ENCODE measurements at regions not wholly inside any gene's neighbourhood (a gene's known extent, or its start where the extent isn't known, plus 50 kb on each side); places are given as distances from the start of the nearest gene placed in this dataset.

- no peaks in the 10 kb centered on the region for H3K36me3 ChIP-seq (ENCODE audit: insufficient read depth, low read length)
- no peak overlapping the region for H3K9ac ChIP-seq (ENCODE audit: low read depth, low read length, poor library complexity, severe bottlenecking)
- H3K9me3 ChIP-seq (ENCODE audit: insufficient read depth, low read depth, low read length), result no peaks in the 10 kb centered on the region
- peaks cover 3% of the 10 kb centered on the region for H3K4me1 ChIP-seq (ENCODE audit: insufficient read depth, low read length, poor library complexity, severe bottlenecking)
- peak overlapping the region; percentile 57 for H3K4me2 ChIP-seq (ENCODE audit: low read depth, low read length, poor library complexity, severe bottlenecking)
- H3K27me3 ChIP-seq (ENCODE audit: insufficient read depth, low read length, poor library complexity, severe bottlenecking), result peaks cover 6% of the 10 kb centered on the region
- no peak for TF ChIP-seq EZH2phosphoT487 (IDR thresholded peaks at IDR 0.05; ENCODE audit: borderline replicate concordance)
- peak; percentile 73 for TF ChIP-seq CTCF (conservative IDR thresholded peaks at IDR 0.05; ENCODE audit: low read length)
- H4K20me1 ChIP-seq (ENCODE audit: insufficient read depth, low read length, poor library complexity, severe bottlenecking), result no peaks in the 10 kb centered on the region
- no peaks in the 10 kb centered on the region for H3K79me2 ChIP-seq (ENCODE audit: insufficient read depth, low read length)
- H3K4me3 ChIP-seq (ENCODE audit: low read length, poor library complexity, severe bottlenecking), result no peak overlapping the region
- H3F3A ChIP-seq (ENCODE audit: low read depth), result no peaks in the 10 kb centered on the region
- H2AFZ ChIP-seq (ENCODE audit: low read length), result peak overlapping the region; percentile 86
- no peaks in the 10 kb centered on the region for H3K9me2 ChIP-seq (replicated peaks; ENCODE audit: low read depth, low read length)
These were observed 94.1 kb upstream of the GPR50 start for GRCh38 chrX:151082077-151082948.

- Histone ChIP-seq H3K4me1 (ENCODE audit: insufficient read depth, low read length, poor library complexity, severe bottlenecking) (peaks cover 3% of the 10 kb centered on the region), H3K4me2 (ENCODE audit: low read depth, low read length, poor library complexity, severe bottlenecking) (no peak overlapping the region), H3K36me3 (ENCODE audit: insufficient read depth, low read length) (no peaks in the 10 kb centered on the region), H2AFZ (ENCODE audit: low read length) (no peak overlapping the region), H3K9me2 (replicated peaks; ENCODE audit: low read depth, low read length) (no peaks in the 10 kb centered on the region), H3K4me3 (ENCODE audit: low read length, poor library complexity, severe bottlenecking) (no peak overlapping the region), H3K9ac (ENCODE audit: low read depth, low read length, poor library complexity, severe bottlenecking) (no peak overlapping the region), H3K79me2 (ENCODE audit: insufficient read depth, low read length) (no peaks in the 10 kb centered on the region), H3K27me3 (ENCODE audit: insufficient read depth, low read length, poor library complexity, severe bottlenecking) (peaks cover 21% of the 10 kb centered on the region), H3K9me3 (ENCODE audit: insufficient read depth, low read depth, low read length) (no peaks in the 10 kb centered on the region), H4K20me1 (ENCODE audit: insufficient read depth, low read length, poor library complexity, severe bottlenecking) (no peaks in the 10 kb centered on the region), H3F3A (ENCODE audit: low read depth) (no peaks in the 10 kb centered on the region)
- TF ChIP-seq CTCF (conservative IDR thresholded peaks at IDR 0.05; ENCODE audit: low read length) (no peak), EZH2phosphoT487 (IDR thresholded peaks at IDR 0.05; ENCODE audit: borderline replicate concordance) (no peak)
These were observed 91.9 kb upstream of the GPR50 start for GRCh38 chrX:151084454-151084853.

- Histone ChIP-seq H3K36me3 (ENCODE audit: insufficient read depth, low read length) (no peaks in the 10 kb centered on the region), H4K20me1 (ENCODE audit: insufficient read depth, low read length, poor library complexity, severe bottlenecking) (no peaks in the 10 kb centered on the region), H3K9me3 (ENCODE audit: insufficient read depth, low read depth, low read length) (no peaks in the 10 kb centered on the region), H3K4me1 (ENCODE audit: insufficient read depth, low read length, poor library complexity, severe bottlenecking) (peaks cover 3% of the 10 kb centered on the region), H3K9ac (ENCODE audit: low read depth, low read length, poor library complexity, severe bottlenecking) (no peak overlapping the region), H3K9me2 (replicated peaks; ENCODE audit: low read depth, low read length) (no peaks in the 10 kb centered on the region), H3K4me3 (ENCODE audit: low read length, poor library complexity, severe bottlenecking) (no peak overlapping the region), H3K27me3 (ENCODE audit: insufficient read depth, low read length, poor library complexity, severe bottlenecking) (peaks cover 21% of the 10 kb centered on the region), H3F3A (ENCODE audit: low read depth) (no peaks in the 10 kb centered on the region), H2AFZ (ENCODE audit: low read length) (no peak overlapping the region), H3K79me2 (ENCODE audit: insufficient read depth, low read length) (no peaks in the 10 kb centered on the region), H3K4me2 (ENCODE audit: low read depth, low read length, poor library complexity, severe bottlenecking) (no peak overlapping the region)
- no peak for TF ChIP-seq EZH2phosphoT487 (IDR thresholded peaks at IDR 0.05; ENCODE audit: borderline replicate concordance)
- TF ChIP-seq CTCF (conservative IDR thresholded peaks at IDR 0.05; ENCODE audit: low read length), result no peak
These were observed 91.2 kb upstream of the GPR50 start for GRCh38 chrX:151085207-151085606.

Measured in Loucy (cell line).